ENCODE measurements at regions not wholly inside any gene's neighbourhood (a gene's known extent, or its start where the extent isn't known, plus 50 kb on each side); places are given as distances from the start of the nearest gene placed in this dataset.
"Not testable (repeated sequence)": the region's sequence is repeated elsewhere in the genome, so short reads cannot be mapped to it uniquely, and the experiment has no call there.

GRCh38 chr11:90646706-90647105 is 423.9 kb upstream of the CHORDC1 start:
- DNase-seq (ENCODE audit: low read depth in 4 of 4, low spot score in 2 of 4), result no peak

GRCh38 chr11:90646266-90646665 is 423.4 kb upstream of the CHORDC1 start:
- DNase-seq (ENCODE audit: low read depth in 4 of 4, low spot score in 2 of 4), result no peak

GRCh38 chr11:90639461-90639993 is 416.7 kb upstream of the CHORDC1 start:
- DNase-seq (ENCODE audit: low read depth in 4 of 4, low spot score in 2 of 4), result peak in 3 of 4 donors; percentile 6 to 24 (median 21)

- no peak for DNase-seq (ENCODE audit: low read depth in 4 of 4, low spot score in 2 of 4)
These were observed 413.0 kb upstream of the CHORDC1 start for GRCh38 chr11:90635886-90636285.

- DNase-seq (ENCODE audit: low read depth in 4 of 4, low spot score in 2 of 4), result peak in 1 of 4 donors; percentile 4
These were observed 412.3 kb upstream of the CHORDC1 start for GRCh38 chr11:90635151-90635550.

- no peak for DNase-seq (ENCODE audit: low read depth in 4 of 4, low spot score in 2 of 4)
These were observed 407.3 kb upstream of the CHORDC1 start for GRCh38 chr11:90630176-90630575.

- no peak for DNase-seq (ENCODE audit: low read depth in 4 of 4, low spot score in 2 of 4)
These were observed 406.5 kb upstream of the CHORDC1 start for GRCh38 chr11:90629229-90629806.

- no peak for DNase-seq (ENCODE audit: low read depth in 4 of 4, low spot score in 2 of 4)
These were observed 391.5 kb upstream of the CHORDC1 start for GRCh38 chr11:90614318-90614717.

GRCh38 chr11:90613037-90613436 is 390.2 kb upstream of the CHORDC1 start:
- DNase-seq (ENCODE audit: low read depth in 4 of 4, low spot score in 2 of 4), result not testable (repeated sequence)

GRCh38 chr11:90606721-90607120 is 383.9 kb upstream of the CHORDC1 start:
- DNase-seq (ENCODE audit: low read depth in 4 of 4, low spot score in 2 of 4), result no peak

GRCh38 chr11:90601261-90601660 is 378.4 kb upstream of the CHORDC1 start:
- no peak for DNase-seq (ENCODE audit: low read depth in 4 of 4, low spot score in 2 of 4)

- no peak for DNase-seq (ENCODE audit: low read depth in 4 of 4, low spot score in 2 of 4)
These were observed 371.8 kb upstream of the CHORDC1 start for GRCh38 chr11:90594658-90595057.

GRCh38 chr11:90593099-90593498 is 370.2 kb upstream of the CHORDC1 start:
- DNase-seq (ENCODE audit: low read depth in 4 of 4, low spot score in 2 of 4), result no peak

- no peak for DNase-seq (ENCODE audit: low read depth in 4 of 4, low spot score in 2 of 4)
These were observed 367.4 kb upstream of the CHORDC1 start for GRCh38 chr11:90590286-90590685.

- no peak for DNase-seq (ENCODE audit: low read depth in 4 of 4, low spot score in 2 of 4)
These were observed 366.9 kb upstream of the CHORDC1 start for GRCh38 chr11:90589735-90590134.

GRCh38 chr11:90587896-90588295 is 365.0 kb upstream of the CHORDC1 start:
- no peak for DNase-seq (ENCODE audit: low read depth in 4 of 4, low spot score in 2 of 4)

- DNase-seq (ENCODE audit: low read depth in 4 of 4, low spot score in 2 of 4), result no peak
These were observed 362.6 kb upstream of the CHORDC1 start for GRCh38 chr11:90585491-90585890.

- not testable (repeated sequence) for DNase-seq (ENCODE audit: low read depth in 4 of 4, low spot score in 2 of 4)
These were observed 360.1 kb upstream of the CHORDC1 start for GRCh38 chr11:90582999-90583398.

- no peak for DNase-seq (ENCODE audit: low read depth in 4 of 4, low spot score in 2 of 4)
These were observed 341.7 kb upstream of the CHORDC1 start for GRCh38 chr11:90564531-90564930.

- DNase-seq (ENCODE audit: low read depth in 4 of 4, low spot score in 2 of 4), result no peak
These were observed 335.5 kb upstream of the CHORDC1 start for GRCh38 chr11:90558328-90558865.

- DNase-seq (ENCODE audit: low read depth in 4 of 4, low spot score in 2 of 4), result no peak
These were observed 333.8 kb upstream of the CHORDC1 start for GRCh38 chr11:90556606-90557005.

GRCh38 chr11:90556026-90556425 is 333.2 kb upstream of the CHORDC1 start:
- DNase-seq (ENCODE audit: low read depth in 4 of 4, low spot score in 2 of 4), result no peak

GRCh38 chr11:90555477-90555876 is 332.6 kb upstream of the CHORDC1 start:
- no peak for DNase-seq (ENCODE audit: low read depth in 4 of 4, low spot score in 2 of 4)

All from left renal cortex interstitium (tissue), 4 donors.